ENCODE measurements at regions not wholly inside any gene's neighbourhood (a gene's known extent, or its start where the extent isn't known, plus 50 kb on each side); places are given as distances from the start of the nearest gene placed in this dataset.

- TF ChIP-seq CTCF (IDR thresholded peaks at IDR 0.05) (no peak), POLR2A (IDR thresholded peaks at IDR 0.05) (no peak), POLR2AphosphoS5 (IDR thresholded peaks at IDR 0.05) (no peak), EP300 (IDR thresholded peaks at IDR 0.05) (no peak)
Observed at GRCh38 chr3:153319705-153320554, 157.9 kb downstream of the RAP2B start.

Measured in suprapubic skin (tissue), 4 donors.